ENCODE measurements at regions not wholly inside any gene's neighbourhood (a gene's known extent, or its start where the extent isn't known, plus 50 kb on each side); places are given as distances from the start of the nearest gene placed in this dataset.
"Not testable (repeated sequence)": the region's sequence is repeated elsewhere in the genome, so short reads cannot be mapped to it uniquely, and the experiment has no call there.

DNA sequence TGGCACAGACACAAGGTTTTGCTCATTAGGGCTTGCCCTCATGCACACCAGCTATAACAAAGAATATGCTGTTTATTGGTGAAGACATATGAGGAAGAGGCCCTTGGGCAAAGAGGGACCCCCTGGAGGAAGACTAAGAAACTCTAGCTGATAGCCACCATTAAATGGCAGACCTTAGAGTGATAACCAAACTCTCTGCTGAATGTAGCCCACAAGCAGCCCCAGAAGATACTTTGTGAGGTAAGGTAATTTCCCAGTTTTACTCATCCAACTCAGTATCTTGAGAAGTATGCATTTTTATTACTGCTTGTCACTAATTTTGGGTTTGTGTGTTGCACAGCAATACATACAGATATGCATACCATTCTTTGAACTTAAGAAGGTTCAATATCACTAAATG lies 563.3 kb downstream of the DOK5 start:
- Histone ChIP-seq H3K36me3 (ENCODE audit: control insufficient read depth in 3 of 3, insufficient read depth in 3 of 3, low read length in 3 of 3) (no peaks in the 10 kb centered on the region), H3K4me3 (ENCODE audit: low read length in 3 of 3) (no peak overlapping the region), H3K4me1 (ENCODE audit: control insufficient read depth in 3 of 3, insufficient read depth in 3 of 3, low read length in 3 of 3) (no peaks in the 10 kb centered on the region), H3K9ac (ENCODE audit: low read depth in 1 of 3, low read length in 3 of 3) (no peak overlapping the region), H3K27ac (ENCODE audit: low read depth, low read length) (no peak overlapping the region), H3K27me3 (ENCODE audit: control insufficient read depth in 3 of 3, insufficient read depth in 3 of 3, low read length in 3 of 3) (no peaks in the 10 kb centered on the region), H3K9me3 (ENCODE audit: control insufficient read depth in 3 of 3, low read length in 3 of 3) (no peaks in the 10 kb centered on the region)

DNA sequence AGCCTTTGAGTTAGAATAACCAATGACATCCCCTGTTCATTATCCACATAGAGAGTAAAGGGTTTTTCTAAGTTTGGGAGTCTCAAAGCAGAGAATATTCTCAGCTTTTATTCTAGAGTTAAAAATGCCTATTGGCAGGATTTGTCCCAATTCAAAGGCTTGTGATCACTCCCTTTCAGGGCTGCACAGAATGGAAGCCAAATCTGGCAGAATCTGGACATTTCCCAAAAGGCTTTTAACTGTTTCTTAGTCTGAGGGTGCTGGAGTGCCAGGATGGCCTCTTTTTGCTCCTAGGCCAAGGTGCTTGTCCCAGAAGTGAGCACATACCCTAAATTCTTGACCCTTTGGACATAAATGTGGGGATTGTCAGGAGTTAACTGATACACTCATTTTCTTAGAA lies 556.6 kb downstream of the DOK5 start:
- Histone ChIP-seq H3K9ac (ENCODE audit: low read depth in 1 of 3, low read length in 3 of 3) (no peak overlapping the region), H3K36me3 (ENCODE audit: control insufficient read depth in 3 of 3, insufficient read depth in 3 of 3, low read length in 3 of 3) (no peaks in the 10 kb centered on the region), H3K4me3 (ENCODE audit: low read length in 3 of 3) (no peak overlapping the region), H3K27ac (ENCODE audit: low read depth, low read length) (no peak overlapping the region), H3K27me3 (ENCODE audit: control insufficient read depth in 3 of 3, insufficient read depth in 3 of 3, low read length in 3 of 3) (no peaks in the 10 kb centered on the region), H3K9me3 (ENCODE audit: control insufficient read depth in 3 of 3, low read length in 3 of 3) (no peaks in the 10 kb centered on the region), H3K4me1 (ENCODE audit: control insufficient read depth in 3 of 3, insufficient read depth in 3 of 3, low read length in 3 of 3) (no peaks in the 10 kb centered on the region)

DNA sequence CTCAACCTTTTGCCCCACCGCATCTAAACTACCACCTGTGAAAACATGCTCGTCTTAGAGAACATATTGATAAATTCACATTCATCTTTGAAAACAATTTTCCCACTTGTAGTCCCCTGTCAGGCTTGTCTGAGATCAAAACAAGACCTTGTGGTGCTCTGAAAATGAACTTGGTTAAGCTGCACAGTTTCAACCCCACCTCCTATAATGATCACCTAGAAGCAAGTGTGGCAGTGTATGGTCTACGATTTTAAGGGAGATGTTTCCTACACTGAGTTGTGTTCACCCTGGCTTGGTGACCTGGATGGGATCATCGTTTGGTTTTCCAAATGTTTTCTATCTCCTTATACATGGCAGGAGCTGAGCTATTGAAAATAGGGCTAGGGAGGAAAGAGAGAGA lies 539.4 kb downstream of the DOK5 start:
- Histone ChIP-seq H3K4me1 (ENCODE audit: control insufficient read depth in 3 of 3, insufficient read depth in 3 of 3, low read length in 3 of 3) (no peaks in the 10 kb centered on the region), H3K27ac (ENCODE audit: low read depth, low read length) (no peak overlapping the region), H3K4me3 (ENCODE audit: low read length in 3 of 3) (no peak overlapping the region), H3K9ac (ENCODE audit: low read depth in 1 of 3, low read length in 3 of 3) (no peak overlapping the region), H3K27me3 (ENCODE audit: control insufficient read depth in 3 of 3, insufficient read depth in 3 of 3, low read length in 3 of 3) (no peaks in the 10 kb centered on the region), H3K9me3 (ENCODE audit: control insufficient read depth in 3 of 3, low read length in 3 of 3) (no peaks in the 10 kb centered on the region), H3K36me3 (ENCODE audit: control insufficient read depth in 3 of 3, insufficient read depth in 3 of 3, low read length in 3 of 3) (no peaks in the 10 kb centered on the region)

DNA sequence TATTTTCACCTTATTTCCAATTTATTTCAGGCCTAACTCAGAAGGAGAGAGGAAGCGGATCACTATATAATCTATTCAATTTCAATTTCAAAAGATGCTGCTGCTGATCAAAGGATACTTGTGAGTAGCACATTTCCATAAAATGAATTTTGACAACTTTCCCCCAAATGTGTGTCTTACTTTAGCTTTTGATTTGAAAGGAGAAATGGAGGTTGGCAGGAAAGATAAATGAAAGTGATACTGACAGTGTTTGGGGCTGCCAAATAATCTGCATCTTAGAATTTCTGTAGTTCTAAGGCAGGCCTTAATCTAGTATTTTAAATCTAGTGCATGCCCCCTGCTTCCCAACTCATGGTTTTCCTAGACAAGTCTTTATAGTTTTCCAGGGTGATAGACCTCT lies 535.4 kb downstream of the DOK5 start:
- Histone ChIP-seq H3K4me3 (ENCODE audit: low read length in 3 of 3) (no peak overlapping the region), H3K27ac (ENCODE audit: low read depth, low read length) (no peak overlapping the region), H3K9me3 (ENCODE audit: control insufficient read depth in 3 of 3, low read length in 3 of 3) (no peaks in the 10 kb centered on the region), H3K4me1 (ENCODE audit: control insufficient read depth in 3 of 3, insufficient read depth in 3 of 3, low read length in 3 of 3) (no peaks in the 10 kb centered on the region), H3K36me3 (ENCODE audit: control insufficient read depth in 3 of 3, insufficient read depth in 3 of 3, low read length in 3 of 3) (no peaks in the 10 kb centered on the region), H3K27me3 (ENCODE audit: control insufficient read depth in 3 of 3, insufficient read depth in 3 of 3, low read length in 3 of 3) (no peaks in the 10 kb centered on the region), H3K9ac (ENCODE audit: low read depth in 1 of 3, low read length in 3 of 3) (no peak overlapping the region)

DNA sequence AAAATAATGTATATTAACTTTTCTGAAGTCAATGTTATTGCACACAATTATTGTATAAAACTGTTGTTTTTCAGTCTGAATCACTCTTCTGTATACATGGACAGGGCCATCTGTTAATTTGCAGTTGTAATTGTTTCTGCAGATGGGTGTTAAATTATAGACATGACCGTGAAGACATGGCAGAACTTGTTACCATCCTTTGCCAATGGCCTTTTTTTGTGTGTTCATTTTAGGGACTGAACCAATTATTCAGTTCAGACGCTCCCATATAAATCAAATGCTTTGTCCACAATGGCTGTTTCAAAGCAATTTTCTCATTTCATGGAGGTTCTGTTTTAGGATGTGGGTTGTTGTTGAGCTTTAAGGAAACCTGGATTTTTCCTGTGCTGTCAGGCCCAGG lies 533.7 kb downstream of the DOK5 start:
- Histone ChIP-seq H3K9ac (ENCODE audit: low read depth in 1 of 3, low read length in 3 of 3) (no peak overlapping the region), H3K4me3 (ENCODE audit: low read length in 3 of 3) (no peak overlapping the region), H3K27ac (ENCODE audit: low read depth, low read length) (no peak overlapping the region), H3K4me1 (ENCODE audit: control insufficient read depth in 3 of 3, insufficient read depth in 3 of 3, low read length in 3 of 3) (no peaks in the 10 kb centered on the region), H3K9me3 (ENCODE audit: control insufficient read depth in 3 of 3, low read length in 3 of 3) (no peaks in the 10 kb centered on the region), H3K27me3 (ENCODE audit: control insufficient read depth in 3 of 3, insufficient read depth in 3 of 3, low read length in 3 of 3) (no peaks in the 10 kb centered on the region), H3K36me3 (ENCODE audit: control insufficient read depth in 3 of 3, insufficient read depth in 3 of 3, low read length in 3 of 3) (no peaks in the 10 kb centered on the region)

DNA sequence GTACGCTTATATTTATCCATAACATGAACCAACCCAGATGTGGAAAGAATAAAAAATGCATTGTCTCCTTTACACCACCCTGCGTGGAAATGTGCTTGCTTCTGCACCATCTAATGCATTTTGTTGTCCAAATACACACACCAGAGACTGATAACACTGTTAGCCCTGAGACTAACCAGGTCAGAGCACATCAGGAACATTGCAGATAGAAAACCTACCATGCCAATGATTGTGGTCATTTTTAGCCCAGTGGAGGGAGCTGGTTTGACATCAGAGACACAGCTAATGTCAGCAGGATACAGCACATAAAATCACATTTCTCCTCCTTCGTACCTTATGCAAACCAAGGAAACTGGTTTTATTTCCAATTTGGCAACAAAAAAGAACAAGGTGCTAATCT lies 528.7 kb downstream of the DOK5 start:
- no peak overlapping the region for H3K27ac ChIP-seq (ENCODE audit: low read depth, low read length)
- H3K9ac ChIP-seq (ENCODE audit: low read depth in 1 of 3, low read length in 3 of 3) = no peak overlapping the region
- H3K27me3 ChIP-seq (ENCODE audit: control insufficient read depth in 3 of 3, insufficient read depth in 3 of 3, low read length in 3 of 3) = no peaks in the 10 kb centered on the region
- no peak overlapping the region for H3K4me3 ChIP-seq (ENCODE audit: low read length in 3 of 3)
- H3K36me3 ChIP-seq (ENCODE audit: control insufficient read depth in 3 of 3, insufficient read depth in 3 of 3, low read length in 3 of 3) = no peaks in the 10 kb centered on the region
- no peaks in the 10 kb centered on the region for H3K9me3 ChIP-seq (ENCODE audit: control insufficient read depth in 3 of 3, low read length in 3 of 3)
- no peaks in the 10 kb centered on the region for H3K4me1 ChIP-seq (ENCODE audit: control insufficient read depth in 3 of 3, insufficient read depth in 3 of 3, low read length in 3 of 3)

DNA sequence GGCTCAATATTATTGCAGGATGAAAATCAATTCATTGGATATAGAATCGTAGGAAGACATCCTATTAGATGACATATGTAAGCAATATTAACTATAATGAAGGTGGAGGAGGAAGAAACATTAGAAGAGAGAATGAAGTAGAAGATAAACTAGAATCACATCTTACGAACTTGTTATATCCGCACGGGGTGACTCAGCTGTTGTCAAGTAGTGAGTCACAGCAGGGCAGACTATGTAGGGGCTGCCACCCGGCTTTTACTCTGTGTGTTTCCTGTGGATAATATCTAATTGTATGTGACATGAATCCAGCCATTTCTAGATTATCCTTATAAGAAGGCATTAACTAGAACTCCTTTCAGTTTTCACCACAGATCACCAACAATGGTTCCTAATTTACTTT lies 520.2 kb downstream of the DOK5 start:
- H3K36me3 ChIP-seq (ENCODE audit: control insufficient read depth in 3 of 3, insufficient read depth in 3 of 3, low read length in 3 of 3) = no peaks in the 10 kb centered on the region
- H3K4me3 ChIP-seq (ENCODE audit: low read length in 3 of 3) = no peak overlapping the region
- H3K9me3 ChIP-seq (ENCODE audit: control insufficient read depth in 3 of 3, low read length in 3 of 3) = no peaks in the 10 kb centered on the region
- H3K4me1 ChIP-seq (ENCODE audit: control insufficient read depth in 3 of 3, insufficient read depth in 3 of 3, low read length in 3 of 3) = no peaks in the 10 kb centered on the region
- H3K27me3 ChIP-seq (ENCODE audit: control insufficient read depth in 3 of 3, insufficient read depth in 3 of 3, low read length in 3 of 3) = no peaks in the 10 kb centered on the region
- no peak overlapping the region for H3K9ac ChIP-seq (ENCODE audit: low read depth in 1 of 3, low read length in 3 of 3)
- no peak overlapping the region for H3K27ac ChIP-seq (ENCODE audit: low read depth, low read length)

DNA sequence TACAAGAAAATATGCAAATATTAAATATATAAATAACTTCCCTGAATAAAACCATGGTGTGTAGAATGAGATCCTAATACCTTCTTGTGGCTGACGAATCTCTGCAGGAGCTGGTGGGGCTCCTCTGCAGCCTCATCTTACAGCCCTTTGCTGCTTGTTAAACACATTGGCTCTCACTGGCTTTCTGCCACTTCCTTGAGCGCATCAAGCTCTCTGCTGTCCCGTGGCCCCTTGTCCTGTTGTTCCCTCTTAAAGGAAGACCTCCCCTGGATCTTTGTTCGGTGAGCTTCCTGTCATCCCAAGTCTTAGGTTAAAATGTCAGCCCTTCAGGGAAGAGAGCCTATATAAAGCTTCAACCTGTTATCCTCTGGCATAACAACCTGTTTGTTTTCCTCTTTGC lies 519.6 kb downstream of the DOK5 start:
- no peak overlapping the region for H3K9ac ChIP-seq (ENCODE audit: low read depth in 1 of 3, low read length in 3 of 3)
- no peaks in the 10 kb centered on the region for H3K9me3 ChIP-seq (ENCODE audit: control insufficient read depth in 3 of 3, low read length in 3 of 3)
- no peaks in the 10 kb centered on the region for H3K4me1 ChIP-seq (ENCODE audit: control insufficient read depth in 3 of 3, insufficient read depth in 3 of 3, low read length in 3 of 3)

DNA sequence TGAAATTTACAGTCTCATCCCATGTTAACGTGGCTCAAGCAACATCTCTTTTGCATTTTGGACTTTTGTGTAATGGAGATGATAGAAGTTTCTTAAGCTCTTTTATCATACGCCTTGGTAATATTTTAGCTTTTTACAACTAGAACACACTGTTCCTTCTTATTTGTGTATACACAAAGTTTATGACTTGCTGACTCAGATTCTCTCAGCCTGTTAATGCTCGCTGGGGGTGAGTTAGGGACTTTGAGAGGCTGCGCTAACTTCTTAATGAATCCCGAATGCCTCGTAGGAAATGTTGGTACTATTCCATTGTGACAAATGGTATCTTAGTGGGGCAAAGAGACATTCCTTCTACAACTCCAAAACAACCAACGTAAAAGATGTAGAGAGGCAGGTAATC lies 509.7 kb downstream of the DOK5 start:
- no peak overlapping the region for H3K4me3 ChIP-seq (ENCODE audit: low read length in 3 of 3)
- H3K27me3 ChIP-seq (ENCODE audit: control insufficient read depth in 3 of 3, insufficient read depth in 3 of 3, low read length in 3 of 3) = no peaks in the 10 kb centered on the region
- H3K27ac ChIP-seq (ENCODE audit: low read depth, low read length) = no peak overlapping the region
- no peak overlapping the region for H3K9ac ChIP-seq (ENCODE audit: low read depth in 1 of 3, low read length in 3 of 3)
- H3K4me1 ChIP-seq (ENCODE audit: control insufficient read depth in 3 of 3, insufficient read depth in 3 of 3, low read length in 3 of 3) = no peaks in the 10 kb centered on the region
- no peaks in the 10 kb centered on the region for H3K36me3 ChIP-seq (ENCODE audit: control insufficient read depth in 3 of 3, insufficient read depth in 3 of 3, low read length in 3 of 3)
- H3K9me3 ChIP-seq (ENCODE audit: control insufficient read depth in 3 of 3, low read length in 3 of 3) = no peaks in the 10 kb centered on the region

More for the DNA sequence above, 519.6 kb downstream of the DOK5 start:
- H3K27ac ChIP-seq (ENCODE audit: low read depth, low read length) = no peak overlapping the region
- H3K27me3 ChIP-seq (ENCODE audit: control insufficient read depth in 3 of 3, insufficient read depth in 3 of 3, low read length in 3 of 3) = no peaks in the 10 kb centered on the region
- H3K36me3 ChIP-seq (ENCODE audit: control insufficient read depth in 3 of 3, insufficient read depth in 3 of 3, low read length in 3 of 3) = no peaks in the 10 kb centered on the region
- no peak overlapping the region for H3K4me3 ChIP-seq (ENCODE audit: low read length in 3 of 3)

DNA sequence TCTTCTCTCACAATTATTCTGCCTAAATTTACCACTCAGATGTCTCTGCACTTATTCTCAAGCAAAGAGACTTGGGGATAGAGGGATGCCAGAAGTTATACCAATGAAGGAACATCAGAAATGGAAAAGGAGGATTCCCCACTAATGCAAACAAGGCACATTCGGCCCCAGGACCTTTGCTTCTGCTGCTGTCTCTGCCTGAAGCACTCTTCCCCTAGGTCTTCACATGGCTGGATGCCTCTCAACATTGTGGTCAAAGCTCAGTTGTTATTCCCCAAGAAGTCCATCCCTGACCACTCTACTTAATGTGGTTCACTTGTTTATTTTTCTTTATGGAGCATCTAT lies 508.7 kb downstream of the DOK5 start:
- H3K27me3 ChIP-seq (ENCODE audit: control insufficient read depth in 3 of 3, insufficient read depth in 3 of 3, low read length in 3 of 3) = no peaks in the 10 kb centered on the region
- no peaks in the 10 kb centered on the region for H3K9me3 ChIP-seq (ENCODE audit: control insufficient read depth in 3 of 3, low read length in 3 of 3)
- H3K4me3 ChIP-seq (ENCODE audit: low read length in 3 of 3) = no peak overlapping the region
- H3K4me1 ChIP-seq (ENCODE audit: control insufficient read depth in 3 of 3, insufficient read depth in 3 of 3, low read length in 3 of 3) = no peaks in the 10 kb centered on the region
- H3K27ac ChIP-seq (ENCODE audit: low read depth, low read length) = no peak overlapping the region
- no peak overlapping the region for H3K9ac ChIP-seq (ENCODE audit: low read depth in 1 of 3, low read length in 3 of 3)
- H3K36me3 ChIP-seq (ENCODE audit: control insufficient read depth in 3 of 3, insufficient read depth in 3 of 3, low read length in 3 of 3) = no peaks in the 10 kb centered on the region

DNA sequence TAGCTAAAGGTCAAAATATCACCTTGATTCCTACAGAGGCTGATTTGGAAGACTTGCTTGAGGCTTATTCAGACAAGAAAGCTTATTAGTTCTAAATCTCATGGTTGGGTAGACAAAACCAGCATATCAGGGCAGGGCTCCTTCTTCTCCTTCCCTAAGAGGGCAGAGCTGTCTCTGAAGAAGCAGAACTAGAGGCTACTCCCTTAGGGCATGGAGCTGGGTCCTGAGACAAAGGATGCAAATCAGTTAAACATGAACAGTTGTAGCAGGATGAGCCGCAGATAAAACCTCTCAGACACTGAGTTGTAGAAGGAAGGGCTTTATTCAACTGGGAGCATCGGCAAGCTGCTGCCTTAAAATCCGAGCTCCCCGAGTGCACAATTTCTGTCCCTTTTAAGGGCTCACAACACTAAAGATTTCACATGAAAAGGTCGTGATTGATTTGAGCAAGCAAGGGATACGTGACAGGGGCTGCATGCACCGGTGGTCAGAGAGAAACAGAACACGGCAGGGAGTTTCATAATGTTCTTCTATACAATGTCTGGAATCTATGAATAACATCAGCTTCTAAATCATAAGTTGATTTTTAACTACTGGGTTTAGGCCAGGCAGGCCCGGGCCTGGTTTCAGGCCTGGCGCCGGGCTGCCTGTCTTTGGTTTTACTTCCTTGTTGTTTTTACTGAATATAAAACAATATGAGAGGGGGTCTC lies 508.2 kb downstream of the DOK5 start:
- not testable (repeated sequence) for H3K9ac ChIP-seq (ENCODE audit: low read depth in 1 of 3, low read length in 3 of 3); H3K36me3 ChIP-seq (ENCODE audit: control insufficient read depth in 3 of 3, insufficient read depth in 3 of 3, low read length in 3 of 3); H3K4me3 ChIP-seq (ENCODE audit: low read length in 3 of 3); H3K27ac ChIP-seq (ENCODE audit: low read depth, low read length); H3K9me3 ChIP-seq (ENCODE audit: control insufficient read depth in 3 of 3, low read length in 3 of 3); H3K27me3 ChIP-seq (ENCODE audit: control insufficient read depth in 3 of 3, insufficient read depth in 3 of 3, low read length in 3 of 3); H3K4me1 ChIP-seq (ENCODE audit: control insufficient read depth in 3 of 3, insufficient read depth in 3 of 3, low read length in 3 of 3)
